ENCODE measurements at regions not wholly inside any gene's neighbourhood (a gene's known extent, or its start where the extent isn't known, plus 50 kb on each side); places are given as distances from the start of the nearest gene placed in this dataset.
"Not testable (repeated sequence)": the region's sequence is repeated elsewhere in the genome, so short reads cannot be mapped to it uniquely, and the experiment has no call there.

GRCh38 chr1:224061436-224061835 is 52.5 kb upstream of the FBXO28 start:
- no peak for DNase-seq (ENCODE audit: low read depth, low spot score)

GRCh38 chr1:224059897-224060427 is 53.9 kb upstream of the FBXO28 start:
- DNase-seq (ENCODE audit: low read depth, low spot score): no peak

GRCh38 chr1:224058303-224058702 is 55.6 kb upstream of the FBXO28 start:
- DNase-seq (ENCODE audit: low read depth, low spot score): peak; percentile 36

GRCh38 chr1:224057461-224058199 is 56.3 kb upstream of the FBXO28 start:
- DNase-seq (ENCODE audit: low read depth, low spot score): no peak

GRCh38 chr1:224054611-224055010 is 59.3 kb upstream of the FBXO28 start:
- no peak for DNase-seq (ENCODE audit: low read depth, low spot score)

- DNase-seq (ENCODE audit: low read depth, low spot score): peak; percentile 63
Observed at GRCh38 chr1:224054012-224054411, 59.9 kb upstream of the FBXO28 start.

- no peak for DNase-seq (ENCODE audit: low read depth, low spot score)
Observed at GRCh38 chr1:224053456-224053855, 60.5 kb upstream of the FBXO28 start.

- peak; percentile 90 for DNase-seq (ENCODE audit: low read depth, low spot score)
Observed at GRCh38 chr1:224052772-224053171, 61.1 kb upstream of the FBXO28 start.

GRCh38 chr1:224051782-224052181 is 62.1 kb upstream of the FBXO28 start:
- not testable (repeated sequence) for DNase-seq (ENCODE audit: low read depth, low spot score)

GRCh38 chr1:224051086-224051406 is 62.9 kb upstream of the FBXO28 start:
- no peak for DNase-seq (ENCODE audit: low read depth, low spot score)

GRCh38 chr1:224047538-224047937 is 66.4 kb upstream of the FBXO28 start:
- no peak for DNase-seq (ENCODE audit: low read depth, low spot score)

GRCh38 chr1:224045556-224045955 is 68.4 kb upstream of the FBXO28 start:
- no peak for DNase-seq (ENCODE audit: low read depth, low spot score)

GRCh38 chr1:224044420-224044819 is 69.5 kb upstream of the FBXO28 start:
- no peak for DNase-seq (ENCODE audit: low read depth, low spot score)

GRCh38 chr1:224042557-224043118 is 71.3 kb upstream of the FBXO28 start:
- DNase-seq (ENCODE audit: low read depth, low spot score): no peak

- no peak for DNase-seq (ENCODE audit: low read depth, low spot score)
Observed at GRCh38 chr1:224041032-224041431, 72.9 kb upstream of the FBXO28 start.

GRCh38 chr1:224040423-224040822 is 73.5 kb upstream of the FBXO28 start:
- not testable (repeated sequence) for DNase-seq (ENCODE audit: low read depth, low spot score)

- DNase-seq (ENCODE audit: low read depth, low spot score): not testable (repeated sequence)
Observed at GRCh38 chr1:224040006-224040405, 73.9 kb upstream of the FBXO28 start.

GRCh38 chr1:224038832-224039231 is 75.1 kb upstream of the FBXO28 start:
- not testable (repeated sequence) for DNase-seq (ENCODE audit: low read depth, low spot score)

GRCh38 chr1:224037362-224037761 is 76.5 kb upstream of the FBXO28 start:
- DNase-seq (ENCODE audit: low read depth, low spot score): not testable (repeated sequence)

- not testable (repeated sequence) for DNase-seq (ENCODE audit: low read depth, low spot score)
Observed at GRCh38 chr1:224032608-224033276, 81.2 kb upstream of the FBXO28 start.

- not testable (repeated sequence) for DNase-seq (ENCODE audit: low read depth, low spot score)
Observed at GRCh38 chr1:224031986-224032385, 81.9 kb upstream of the FBXO28 start.

- DNase-seq (ENCODE audit: low read depth, low spot score): not testable (repeated sequence)
Observed at GRCh38 chr1:224030257-224030656, 83.7 kb upstream of the FBXO28 start.

All from pulmonary artery endothelial cell (primary cell).